Fibroblast of villous mesenchyme (primary cell): ENCODE measurements at regions not wholly inside any gene's neighbourhood (a gene's known extent, or its start where the extent isn't known, plus 50 kb on each side); places are given as distances from the start of the nearest gene placed in this dataset.

Source experiments
- DNase-seq: peaks from one replicate; pipeline ENCODE4 v3.0.0-alpha.2; 2010; ENCODE audit warnings: low read depth
- H3K4me3 ChIP-seq: 2 replicates; pipeline ENCODE4 v1.5.1; 2011; ENCODE audit warnings: low read depth, mild to moderate bottlenecking, low read length
- CTCF ChIP-seq: IDR thresholded peaks from 2 replicates; pipeline ENCODE4 v1.5.1; 2012; ENCODE audit warnings: low read depth, mild to moderate bottlenecking, low read length; ENCODE audit not compliant: insufficient read depth

GRCh38 chr21:22885614-22886013 lies 1887.4 kb downstream of the NCAM2 start:
- no peak for TF ChIP-seq CTCF

GRCh38 chr21:22889445-22889844 lies 1891.2 kb downstream of the NCAM2 start:
- no peak for TF ChIP-seq CTCF
- DNase-seq: no peak
- no peak overlapping the region for H3K4me3 ChIP-seq

More at GRCh38 chr21:22885614-22886013, 1887.4 kb downstream of the NCAM2 start:
- no peak for DNase-seq
- no peak overlapping the region for H3K4me3 ChIP-seq

- no peak overlapping the region for H3K4me3 ChIP-seq
- TF ChIP-seq CTCF: no peak
- DNase-seq: no peak
These were observed 1892.4 kb downstream of the NCAM2 start for GRCh38 chr21:22890656-22891055.

- no peak for TF ChIP-seq CTCF
- H3K4me3 ChIP-seq: no peak overlapping the region
- DNase-seq: no peak
These were observed 1893.8 kb downstream of the NCAM2 start for GRCh38 chr21:22892028-22892427.

- TF ChIP-seq CTCF: no peak
- H3K4me3 ChIP-seq: no peak overlapping the region
- DNase-seq: no peak
These were observed 1894.5 kb downstream of the NCAM2 start for GRCh38 chr21:22892740-22893139.

- H3K4me3 ChIP-seq: no peak overlapping the region
- no peak for TF ChIP-seq CTCF
- DNase-seq: no peak
These were observed 1899.9 kb downstream of the NCAM2 start for GRCh38 chr21:22898051-22898665.

- peak; percentile 18 for DNase-seq
- no peak overlapping the region for H3K4me3 ChIP-seq
- TF ChIP-seq CTCF: no peak
These were observed 1902.3 kb downstream of the NCAM2 start for GRCh38 chr21:22900490-22900889.
